ENCODE measurements at regions not wholly inside any gene's neighbourhood (a gene's known extent, or its start where the extent isn't known, plus 50 kb on each side); places are given as distances from the start of the nearest gene placed in this dataset.

DNA sequence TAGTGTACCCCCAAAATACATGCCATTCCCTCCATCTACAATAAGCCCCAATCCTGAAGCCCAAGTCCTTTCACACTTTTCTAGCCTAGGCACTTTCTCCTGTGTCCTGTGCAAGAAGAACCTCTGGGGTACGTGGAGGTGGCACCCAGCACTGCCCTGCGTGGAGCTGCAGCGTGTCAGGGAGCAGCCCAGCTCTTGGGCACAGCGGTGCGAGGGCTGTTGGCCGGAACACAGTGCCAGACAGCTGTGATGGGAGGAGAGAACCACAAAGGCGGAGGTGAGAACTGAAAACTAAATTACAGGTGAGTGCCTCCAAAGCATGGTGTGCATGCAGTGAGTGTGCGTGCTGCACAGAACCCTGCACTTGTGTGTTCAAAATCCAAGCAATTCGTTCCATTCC lies 621.3 kb upstream of the ADARB2 start:
- TF ChIP-seq, protein P1, sequence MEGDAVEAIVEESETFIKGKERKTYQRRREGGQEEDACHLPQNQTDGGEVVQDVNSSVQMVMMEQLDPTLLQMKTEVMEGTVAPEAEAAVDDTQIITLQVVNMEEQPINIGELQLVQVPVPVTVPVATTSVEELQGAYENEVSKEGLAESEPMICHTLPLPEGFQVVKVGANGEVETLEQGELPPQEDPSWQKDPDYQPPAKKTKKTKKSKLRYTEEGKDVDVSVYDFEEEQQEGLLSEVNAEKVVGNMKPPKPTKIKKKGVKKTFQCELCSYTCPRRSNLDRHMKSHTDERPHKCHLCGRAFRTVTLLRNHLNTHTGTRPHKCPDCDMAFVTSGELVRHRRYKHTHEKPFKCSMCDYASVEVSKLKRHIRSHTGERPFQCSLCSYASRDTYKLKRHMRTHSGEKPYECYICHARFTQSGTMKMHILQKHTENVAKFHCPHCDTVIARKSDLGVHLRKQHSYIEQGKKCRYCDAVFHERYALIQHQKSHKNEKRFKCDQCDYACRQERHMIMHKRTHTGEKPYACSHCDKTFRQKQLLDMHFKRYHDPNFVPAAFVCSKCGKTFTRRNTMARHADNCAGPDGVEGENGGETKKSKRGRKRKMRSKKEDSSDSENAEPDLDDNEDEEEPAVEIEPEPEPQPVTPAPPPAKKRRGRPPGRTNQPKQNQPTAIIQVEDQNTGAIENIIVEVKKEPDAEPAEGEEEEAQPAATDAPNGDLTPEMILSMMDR (IDR thresholded peaks at IDR 0.05; ENCODE audit: poor library complexity, severe bottlenecking), result no peak
- Histone ChIP-seq H3K4me1 (ENCODE audit: insufficient read depth, poor library complexity, severe bottlenecking) (no peaks in the 10 kb centered on the region), H3K27me3 (ENCODE audit: insufficient read depth, poor library complexity, severe bottlenecking) (no peaks in the 10 kb centered on the region), H3K9me3 (ENCODE audit: severe bottlenecking) (no peaks in the 10 kb centered on the region), H3K27ac (ENCODE audit: poor library complexity, severe bottlenecking) (no peak overlapping the region), H3K4me3 (ENCODE audit: severe bottlenecking) (no peak overlapping the region), H3K36me3 (ENCODE audit: low read depth) (no peaks in the 10 kb centered on the region)
- ATAC-seq (ENCODE audit: low read depth) (no peak), DNase-seq (ENCODE audit: low spot score) (no peak)

GRCh38 chr10:2356670-2357069 lies 619.3 kb upstream of the ADARB2 start:
- Histone ChIP-seq H3K36me3 (ENCODE audit: low read depth) (no peaks in the 10 kb centered on the region), H3K27me3 (ENCODE audit: insufficient read depth, poor library complexity, severe bottlenecking) (no peaks in the 10 kb centered on the region), H3K9me3 (ENCODE audit: severe bottlenecking) (no peaks in the 10 kb centered on the region), H3K27ac (ENCODE audit: poor library complexity, severe bottlenecking) (no peak overlapping the region), H3K4me1 (ENCODE audit: insufficient read depth, poor library complexity, severe bottlenecking) (no peaks in the 10 kb centered on the region), H3K4me3 (ENCODE audit: severe bottlenecking) (no peak overlapping the region)
- TF ChIP-seq, protein P1 (IDR thresholded peaks at IDR 0.05; ENCODE audit: poor library complexity, severe bottlenecking), result no peak
- no peak for DNase-seq (ENCODE audit: low spot score)
- no peak for ATAC-seq (ENCODE audit: low read depth)

- Histone ChIP-seq H3K27ac (ENCODE audit: poor library complexity, severe bottlenecking) (no peak overlapping the region), H3K9me3 (ENCODE audit: severe bottlenecking) (no peaks in the 10 kb centered on the region), H3K4me1 (ENCODE audit: insufficient read depth, poor library complexity, severe bottlenecking) (no peaks in the 10 kb centered on the region), H3K4me3 (ENCODE audit: severe bottlenecking) (no peak overlapping the region), H3K27me3 (ENCODE audit: insufficient read depth, poor library complexity, severe bottlenecking) (peaks cover 3% of the 10 kb centered on the region), H3K36me3 (ENCODE audit: low read depth) (no peaks in the 10 kb centered on the region)
- ATAC-seq (ENCODE audit: low read depth) (no peak), DNase-seq (ENCODE audit: low spot score) (no peak)
- TF ChIP-seq, protein P1 (IDR thresholded peaks at IDR 0.05; ENCODE audit: poor library complexity, severe bottlenecking), result no peak
These were observed 614.2 kb upstream of the ADARB2 start for GRCh38 chr10:2351566-2351965.

DNA sequence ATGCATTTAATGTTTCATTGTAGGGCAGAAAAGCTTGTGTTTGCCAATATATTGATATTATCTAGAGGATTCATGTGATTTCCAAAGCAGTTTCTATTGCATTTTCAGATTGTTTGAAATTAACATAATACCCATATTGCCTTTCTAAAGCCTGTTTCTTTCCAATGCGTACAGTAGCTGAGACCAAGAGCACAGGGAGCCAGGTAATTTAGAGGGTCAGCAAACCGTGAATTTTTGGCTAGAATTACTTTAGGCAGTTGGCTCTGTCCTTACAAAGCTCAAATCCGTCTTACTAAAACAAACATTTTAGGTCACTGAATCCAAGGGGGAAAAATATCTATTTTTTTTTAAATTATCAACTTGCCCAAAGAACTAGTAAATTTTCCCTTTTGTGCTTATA lies 604.9 kb upstream of the ADARB2 start:
- DNase-seq (ENCODE audit: low spot score) (no peak), ATAC-seq (ENCODE audit: low read depth) (no peak)
- Histone ChIP-seq H3K4me3 (ENCODE audit: severe bottlenecking) (no peak overlapping the region), H3K36me3 (ENCODE audit: low read depth) (no peaks in the 10 kb centered on the region), H3K9me3 (ENCODE audit: severe bottlenecking) (no peaks in the 10 kb centered on the region), H3K27me3 (ENCODE audit: insufficient read depth, poor library complexity, severe bottlenecking) (peaks cover 8% of the 10 kb centered on the region), H3K27ac (ENCODE audit: poor library complexity, severe bottlenecking) (no peak overlapping the region), H3K4me1 (ENCODE audit: insufficient read depth, poor library complexity, severe bottlenecking) (no peaks in the 10 kb centered on the region)
- TF ChIP-seq, protein P1 (IDR thresholded peaks at IDR 0.05; ENCODE audit: poor library complexity, severe bottlenecking), result no peak

DNA sequence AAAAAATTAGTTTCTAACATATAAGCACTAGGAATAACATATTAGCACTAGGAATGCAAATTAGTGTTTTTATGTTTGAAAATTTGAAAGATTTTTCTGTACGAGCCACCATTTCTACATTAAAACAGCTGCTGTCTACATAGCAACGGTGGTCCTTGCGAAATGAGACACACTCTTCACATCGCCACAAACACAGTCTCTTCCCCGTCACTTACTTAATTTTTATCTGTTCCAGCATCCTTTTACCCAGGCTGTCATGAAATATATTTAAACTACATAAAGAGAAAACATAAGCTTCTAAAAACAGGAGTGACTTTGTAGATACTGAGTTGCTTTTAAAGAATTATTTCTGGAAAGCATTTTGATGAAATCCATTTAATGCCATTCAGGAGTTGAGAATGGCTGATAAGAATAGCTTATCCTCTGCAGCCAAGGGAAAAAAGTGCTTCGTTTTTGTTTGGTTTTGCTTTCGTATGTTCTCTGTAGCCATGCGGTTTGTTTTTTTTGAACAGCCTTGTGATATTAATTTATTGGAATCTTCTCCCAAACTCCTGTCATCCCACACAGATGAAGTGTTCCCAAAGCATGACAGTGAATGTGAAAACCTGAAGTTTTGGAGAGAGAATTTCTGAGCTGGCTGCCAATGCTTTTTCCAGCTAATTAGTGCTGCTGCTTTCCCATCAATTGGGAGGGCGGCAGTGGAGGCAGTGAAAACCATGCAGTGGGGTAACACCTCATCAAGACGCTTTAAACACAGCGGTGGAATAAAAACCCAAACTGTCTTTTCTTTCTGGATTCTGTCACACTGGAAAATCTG lies 603.7 kb upstream of the ADARB2 start:
- TF ChIP-seq, protein P1 (IDR thresholded peaks at IDR 0.05; ENCODE audit: poor library complexity, severe bottlenecking), result no peak
- Histone ChIP-seq H3K27me3 (ENCODE audit: insufficient read depth, poor library complexity, severe bottlenecking) (peaks cover 8% of the 10 kb centered on the region), H3K27ac (ENCODE audit: poor library complexity, severe bottlenecking) (no peak overlapping the region), H3K4me3 (ENCODE audit: severe bottlenecking) (no peak overlapping the region), H3K36me3 (ENCODE audit: low read depth) (no peaks in the 10 kb centered on the region), H3K4me1 (ENCODE audit: insufficient read depth, poor library complexity, severe bottlenecking) (no peaks in the 10 kb centered on the region), H3K9me3 (ENCODE audit: severe bottlenecking) (no peaks in the 10 kb centered on the region)
- DNase-seq (ENCODE audit: low spot score), result no peak
- ATAC-seq (ENCODE audit: low read depth), result no peak

Measured in RWPE2 (cell line).